Mesodermal cell (in vitro differentiated cells): ENCODE measurements at regions not wholly inside any gene's neighbourhood (a gene's known extent, or its start where the extent isn't known, plus 50 kb on each side); places are given as distances from the start of the nearest gene placed in this dataset.

Experiments used
- H3K27ac ChIP-seq: 2 replicates; pipeline ENCODE4 v1.7.0; 2013; ENCODE audit warnings: mild to moderate bottlenecking, low read depth, low read length, moderate library complexity; ENCODE audit not compliant: severe bottlenecking
- H3K36me3 ChIP-seq: 2 replicates; pipeline ENCODE4 v1.7.1; 2013; ENCODE audit warnings: mild to moderate bottlenecking, low read length, moderate library complexity; ENCODE audit not compliant: control insufficient read depth, insufficient read depth
- H3K4me1 ChIP-seq: one replicate; pipeline ENCODE4 v1.7.1; 2013; ENCODE audit warnings: mild to moderate bottlenecking, low read length; ENCODE audit not compliant: insufficient read depth, control insufficient read depth, poor library complexity, severe bottlenecking
- H3K4me3 ChIP-seq: 2 replicates; pipeline ENCODE4 v1.7.0; 2013; ENCODE audit warnings: low read length, control low read depth, mild to moderate bottlenecking; ENCODE audit not compliant: insufficient read depth, poor library complexity, severe bottlenecking; ENCODE audit errors: extremely low read depth
- H3K9me3 ChIP-seq: 2 replicates; pipeline ENCODE4 v1.7.1; 2013; ENCODE audit warnings: mild to moderate bottlenecking, low read length, moderate library complexity; ENCODE audit not compliant: control insufficient read depth
- WGBS, 2 experiments: methylation state at CpG; one replicate each; pipeline ENCODE4 v1.1.5; 2013; ENCODE audit warnings: missing lambda C conversion rate in 2 of 2; ENCODE audit not compliant: insufficient coverage in 2 of 2; 5-methylcytosine and 5-hydroxymethylcytosine counted together

DNA sequence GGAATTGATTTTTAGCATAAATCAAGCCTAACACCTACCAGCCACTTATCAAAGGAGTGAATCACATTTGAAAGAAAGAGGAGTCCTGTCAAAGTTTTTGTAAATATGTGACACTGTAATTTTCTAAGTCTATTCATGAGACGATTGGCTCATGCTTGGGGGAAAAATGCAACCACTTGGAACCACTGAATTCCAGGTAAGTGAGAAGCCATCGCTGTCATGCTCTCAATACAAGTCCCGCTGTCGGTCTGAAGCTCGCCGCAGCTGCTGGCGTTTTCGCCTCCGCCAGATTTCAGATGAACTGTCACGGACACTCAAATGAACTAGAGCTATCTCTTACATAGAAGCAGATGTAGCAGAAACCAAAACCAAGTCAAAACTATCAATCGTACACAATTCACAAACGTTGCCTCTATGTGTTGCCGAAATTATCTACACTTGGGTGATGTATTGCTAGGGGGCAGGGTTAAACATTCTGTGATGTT is 279.8 kb upstream of the FZD8 start:
- Histone ChIP-seq H3K9me3 (no peaks in the 10 kb centered on the region), H3K27ac (no peak overlapping the region), H3K36me3 (no peaks in the 10 kb centered on the region), H3K4me3 (no peak overlapping the region), H3K4me1 (peaks cover 31% of the 10 kb centered on the region)
- 92 to 95% methylated on average over 10 of the region's 13 CpGs for WGBS, 2 experiments

DNA sequence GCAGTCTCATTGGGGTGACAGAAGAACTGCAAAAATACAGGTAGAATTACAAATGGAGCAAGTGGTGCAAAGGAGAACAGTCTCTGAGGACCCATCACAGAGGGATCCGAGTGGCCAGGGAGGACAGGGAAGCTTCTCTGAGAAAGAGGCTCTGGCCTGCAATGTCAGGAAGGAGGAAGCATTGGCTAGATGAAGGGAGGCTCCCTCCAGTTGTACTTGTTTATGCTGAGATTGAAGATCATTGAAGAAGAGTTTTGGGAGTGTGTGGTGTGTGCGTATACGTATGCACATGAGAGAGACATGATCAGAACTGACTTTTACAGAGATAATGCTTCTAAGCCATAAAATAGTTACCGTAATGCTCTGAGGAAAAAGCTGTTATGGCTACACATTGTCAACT is 274.7 kb upstream of the FZD8 start:
- WGBS, 2 experiments = 81 to 89% methylated on average over 3 of the region's 4 CpGs
- Histone ChIP-seq H3K4me1 (peaks cover 30% of the 10 kb centered on the region), H3K36me3 (no peaks in the 10 kb centered on the region), H3K27ac (no peak overlapping the region), H3K4me3 (no peak overlapping the region), H3K9me3 (no peaks in the 10 kb centered on the region)

- peaks cover 57% of the 10 kb centered on the region for H3K4me1 ChIP-seq
- H3K36me3 ChIP-seq = no peaks in the 10 kb centered on the region
- H3K27ac ChIP-seq = no peak overlapping the region
- WGBS, 2 experiments = 100% methylated on average over 1 of the region's 1 CpG; no CpG with 5 or more reads in 1 of the 2 experiments
- no peak overlapping the region for H3K4me3 ChIP-seq
- H3K9me3 ChIP-seq = no peaks in the 10 kb centered on the region
These were observed 271.5 kb upstream of the FZD8 start for GRCh38 chr10:35913628-35914027.

- WGBS, 2 experiments = 78% methylated on average over 2 to 3 of the region's 6 CpGs
- peak overlapping the region; percentile 34 for H3K27ac ChIP-seq
- H3K36me3 ChIP-seq = no peaks in the 10 kb centered on the region
- H3K4me1 ChIP-seq = peaks cover 65% of the 10 kb centered on the region
- no peak overlapping the region for H3K4me3 ChIP-seq
- H3K9me3 ChIP-seq = no peaks in the 10 kb centered on the region
These were observed 270.8 kb upstream of the FZD8 start for GRCh38 chr10:35912615-35913569.

DNA sequence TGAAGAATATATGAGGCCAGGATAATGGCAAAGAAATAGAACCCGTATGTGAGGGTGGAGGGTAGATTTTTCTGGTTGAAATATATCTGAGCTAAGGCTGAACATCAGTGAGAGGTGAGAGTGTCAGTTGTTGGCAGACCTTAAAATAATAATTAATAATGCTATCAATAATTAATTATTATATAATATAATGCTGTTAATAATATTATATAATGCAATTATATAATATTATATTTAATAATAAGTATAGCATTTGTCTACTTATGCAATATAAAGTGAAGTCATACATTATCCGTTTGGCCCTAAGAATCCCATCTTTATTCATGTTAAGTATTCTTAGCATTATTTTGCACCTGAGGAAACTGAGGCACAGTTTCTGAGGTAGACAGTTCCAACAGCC is 269.9 kb upstream of the FZD8 start:
- H3K27ac ChIP-seq = no peak overlapping the region
- no peak overlapping the region for H3K4me3 ChIP-seq
- no peaks in the 10 kb centered on the region for H3K36me3 ChIP-seq
- WGBS, 2 experiments = 83 to 100% methylated on average over 1 of the region's 2 CpGs
- H3K9me3 ChIP-seq = no peaks in the 10 kb centered on the region
- H3K4me1 ChIP-seq = peaks cover 73% of the 10 kb centered on the region

DNA sequence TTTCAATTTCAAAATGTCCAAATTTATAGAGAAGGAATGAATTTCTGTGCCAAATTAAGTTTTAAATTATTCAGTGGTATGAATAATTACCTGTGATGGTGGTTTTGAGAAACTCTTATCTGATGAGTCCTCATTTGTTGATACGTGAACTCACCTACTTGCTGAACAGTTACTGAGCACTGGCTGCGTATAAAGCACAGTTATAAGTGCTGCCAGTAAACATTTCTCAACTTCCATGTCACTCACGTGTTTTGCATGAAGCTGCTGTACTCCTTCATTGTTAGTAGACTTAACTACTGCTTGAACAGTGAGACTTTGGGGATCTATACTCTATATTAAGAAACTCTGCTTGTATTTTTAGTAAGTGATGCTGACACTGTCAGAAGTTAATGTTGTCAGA is 269.1 kb upstream of the FZD8 start:
- no peaks in the 10 kb centered on the region for H3K36me3 ChIP-seq
- H3K4me1 ChIP-seq = peaks cover 77% of the 10 kb centered on the region
- no peak overlapping the region for H3K4me3 ChIP-seq
- H3K27ac ChIP-seq = no peak overlapping the region
- 90 to 100% methylated on average over 1 to 2 of the region's 3 CpGs for WGBS, 2 experiments
- H3K9me3 ChIP-seq = no peaks in the 10 kb centered on the region

DNA sequence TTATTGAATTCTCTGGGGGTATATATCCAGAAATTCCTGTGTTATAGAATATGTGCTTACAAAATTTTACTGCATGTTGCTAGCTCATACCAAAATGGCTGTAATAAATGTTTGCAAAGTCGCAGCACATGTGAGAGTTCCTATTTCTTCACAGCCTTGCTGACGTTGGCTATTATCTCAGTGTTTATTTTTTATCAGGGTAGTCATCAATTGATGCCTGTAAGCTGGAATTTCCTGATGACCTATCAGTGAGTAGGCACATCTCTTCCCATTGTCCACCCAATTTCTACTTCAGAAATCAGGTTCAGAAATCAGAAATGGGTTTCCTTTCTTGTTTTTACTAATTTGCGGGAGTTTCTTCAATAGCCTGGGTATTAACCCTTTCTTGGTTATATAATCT is 268.1 kb upstream of the FZD8 start:
- Histone ChIP-seq H3K9me3 (peaks cover 6% of the 10 kb centered on the region), H3K4me1 (peaks cover 76% of the 10 kb centered on the region), H3K27ac (no peak overlapping the region), H3K4me3 (no peak overlapping the region), H3K36me3 (no peaks in the 10 kb centered on the region)
- 56 to 63% methylated on average over 2 of the region's 3 CpGs for WGBS, 2 experiments

DNA sequence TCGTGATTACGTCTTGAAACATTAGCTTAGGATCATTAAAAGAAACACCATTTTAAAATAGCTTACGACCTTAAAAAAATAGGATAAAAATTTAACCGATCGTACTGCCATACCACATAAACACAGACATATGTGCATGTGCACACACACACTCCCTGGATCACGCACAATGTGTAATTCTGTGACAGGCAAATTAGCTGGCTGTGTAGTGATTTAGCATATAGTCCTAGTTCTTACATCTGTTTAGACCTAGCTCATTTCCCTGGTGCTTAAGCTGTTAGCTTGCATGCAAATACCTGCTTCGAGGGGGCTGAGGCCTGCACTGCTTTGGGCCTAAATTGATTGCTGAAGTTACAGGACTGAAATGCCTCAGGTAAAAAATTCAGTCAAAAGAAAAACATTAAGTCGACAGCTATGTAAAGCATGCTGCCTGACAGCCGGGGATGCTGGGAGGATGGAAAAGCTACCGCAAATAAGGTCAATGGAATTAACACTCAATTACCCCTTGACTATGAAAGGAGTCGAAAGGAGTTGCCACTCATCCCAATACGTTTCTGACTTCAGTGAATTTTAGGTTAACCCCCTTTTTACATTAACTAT is 267.1 kb upstream of the FZD8 start:
- Histone ChIP-seq H3K36me3 (no peaks in the 10 kb centered on the region), H3K4me3 (no peak overlapping the region), H3K27ac (peak overlapping the region; percentile 16), H3K9me3 (peaks cover 6% of the 10 kb centered on the region), H3K4me1 (peaks cover 70% of the 10 kb centered on the region)
- WGBS, 2 experiments = 45 to 70% methylated on average over 8 to 11 of the region's 12 CpGs

DNA sequence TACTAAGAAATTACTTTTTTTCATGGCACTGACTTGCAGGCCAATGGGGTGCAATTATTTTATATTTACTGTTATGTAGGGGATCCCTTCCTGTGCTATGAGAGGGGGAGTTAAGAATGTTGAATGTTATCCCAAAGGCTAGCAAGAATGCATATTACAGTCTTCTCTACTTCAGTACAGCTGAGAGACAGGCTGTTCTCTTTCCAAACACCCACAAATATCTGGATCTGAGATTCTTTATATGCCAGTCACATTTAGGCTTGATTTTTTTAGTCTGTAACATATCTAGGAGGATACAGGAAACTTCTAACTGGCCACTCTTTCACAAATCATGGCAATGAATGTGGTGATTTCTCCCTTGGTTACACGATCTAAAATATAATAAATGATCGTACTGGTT is 266.4 kb upstream of the FZD8 start:
- Histone ChIP-seq H3K27ac (no peak overlapping the region), H3K4me3 (no peak overlapping the region), H3K36me3 (no peaks in the 10 kb centered on the region), H3K9me3 (peaks cover 6% of the 10 kb centered on the region), H3K4me1 (peaks cover 65% of the 10 kb centered on the region)
- no CpG with 5 or more reads among the region's 2 CpGs for WGBS, 2 experiments

- Histone ChIP-seq H3K9me3 (peaks cover 6% of the 10 kb centered on the region), H3K4me3 (no peak overlapping the region), H3K4me1 (peaks cover 60% of the 10 kb centered on the region), H3K27ac (no peak overlapping the region), H3K36me3 (no peaks in the 10 kb centered on the region)
- 65 to 69% methylated on average over 7 of the region's 9 CpGs for WGBS, 2 experiments
These were observed 265.5 kb upstream of the FZD8 start for GRCh38 chr10:35907548-35907947.

DNA sequence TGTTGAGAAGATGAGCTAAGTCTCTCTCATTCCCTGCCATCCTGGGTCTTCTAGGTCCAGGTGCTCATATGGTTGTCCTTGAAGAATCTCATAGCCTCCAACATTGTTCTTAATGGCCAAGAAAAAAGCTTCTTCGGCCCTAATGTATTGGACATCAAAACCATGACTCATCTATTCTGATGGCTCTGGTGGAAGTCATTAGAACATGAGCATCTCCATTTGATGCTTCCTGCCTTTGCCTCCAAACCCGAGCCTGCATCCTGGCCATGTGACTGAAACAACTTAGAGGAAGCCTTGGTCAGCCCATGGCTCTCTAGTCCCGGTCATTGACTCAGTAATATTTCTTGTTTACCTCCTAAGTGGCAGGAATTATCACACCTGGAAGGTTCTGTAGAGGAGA is 264.1 kb upstream of the FZD8 start:
- H3K9me3 ChIP-seq = peaks cover 6% of the 10 kb centered on the region
- peaks cover 49% of the 10 kb centered on the region for H3K4me1 ChIP-seq
- H3K4me3 ChIP-seq = no peak overlapping the region
- H3K27ac ChIP-seq = peak overlapping the region; percentile 55
- H3K36me3 ChIP-seq = no peaks in the 10 kb centered on the region
- 82 to 100% methylated on average over 2 to 3 of the region's 3 CpGs for WGBS, 2 experiments
